ENCODE measurements at regions not wholly inside any gene's neighbourhood (a gene's known extent, or its start where the extent isn't known, plus 50 kb on each side); places are given as distances from the start of the nearest gene placed in this dataset.

GRCh38 chr15:35630532-35630931, 84.6 kb upstream of the DPH6 start:
- 0% methylated on average over 3 of the region's 3 CpGs for WGBS (ENCODE audit: low lambda C conversion rate)
- TF ChIP-seq CEBPB (IDR thresholded peaks at IDR 0.05; ENCODE audit: borderline replicate concordance, low read depth, low read length) (peak; percentile 91), ZNF773 (CRISPR knock-in tag; IDR thresholded peaks at IDR 0.05; ENCODE audit: borderline replicate concordance) (no peak), CEBPG (CRISPR knock-in tag; IDR thresholded peaks at IDR 0.05) (peak; percentile 46; the same call in 1 of the 2 replicates)
- no peak overlapping the region for H3K4me3 ChIP-seq (replicated peaks in 1 of 3; ENCODE audit: insufficient read depth in 1 of 3, low read depth in 2 of 3, low read length in 3 of 3)
- H3K4me1 ChIP-seq (ENCODE audit: insufficient read depth, low read length): no peaks in the 10 kb centered on the region
- H2AFZ ChIP-seq (ENCODE audit: low read length): no peak overlapping the region
- in situ Hi-C loops (cut with HindIII; ENCODE audit: extremely low pct_ligation_motif_present, low pct_unique_long_range_greater_than_20kb): no loop called here
- no peak for FAIRE-seq
- H3K27me3 ChIP-seq (ENCODE audit: control insufficient read depth in 1 of 2, insufficient read depth in 2 of 2, low read length in 2 of 2): no peaks in the 10 kb centered on the region
- DNase-seq (ENCODE audit: low spot score): peak; percentile 1
- H4K20me1 ChIP-seq (ENCODE audit: insufficient read depth, low read length): 0 out of 2 replicates have a peak, but pooled peaks cover 3% of the 10 kb centered on the region
- ChIA-PET POLR2A (no interaction called here), CTCF (ENCODE audit: low intra/inter-chr PET ratio, low total read pairs) (no interaction called here)
- H3K27ac ChIP-seq (ENCODE audit: extremely low read length, insufficient read depth, low read length): no peak overlapping the region
- no peaks in the 10 kb centered on the region for H3K9me3 ChIP-seq (ENCODE audit: low read length)
- no TSS peak for BruUV-seq (replicated peaks)
- H3K36me3 ChIP-seq (replicated peaks in 1 of 2; ENCODE audit: control insufficient read depth in 1 of 2, insufficient read depth in 2 of 2, low read length in 2 of 2): no peaks in the 10 kb centered on the region
- intact Hi-C loops (cut with micrococcal nuclease; ENCODE audit: unreplicated experiment): no loop called here
- no peaks in the 10 kb centered on the region for H3K79me2 ChIP-seq (ENCODE audit: insufficient read depth, low read length)
- ATAC-seq: peak; percentile 68
- H3K9ac ChIP-seq (ENCODE audit: insufficient read depth, low read depth, low read length): no peak overlapping the region
- H3K4me2 ChIP-seq (ENCODE audit: low read depth, low read length): no peak overlapping the region

- Histone ChIP-seq H3K4me1 (ENCODE audit: insufficient read depth, low read length) (no peaks in the 10 kb centered on the region), H3K9me3 (ENCODE audit: low read length) (no peaks in the 10 kb centered on the region), H3K4me3 (replicated peaks in 1 of 3; ENCODE audit: insufficient read depth in 1 of 3, low read depth in 2 of 3, low read length in 3 of 3) (no peak overlapping the region), H3K36me3 (replicated peaks in 1 of 2; ENCODE audit: control insufficient read depth in 1 of 2, insufficient read depth in 2 of 2, low read length in 2 of 2) (no peaks in the 10 kb centered on the region), H3K9ac (ENCODE audit: insufficient read depth, low read depth, low read length) (no peak overlapping the region), H3K79me2 (ENCODE audit: insufficient read depth, low read length) (no peaks in the 10 kb centered on the region), H4K20me1 (ENCODE audit: insufficient read depth, low read length) (0 out of 2 replicates have a peak, but pooled peaks cover 3% of the 10 kb centered on the region), H3K4me2 (ENCODE audit: low read depth, low read length) (no peak overlapping the region), H2AFZ (ENCODE audit: low read length) (no peak overlapping the region), H3K27me3 (ENCODE audit: control insufficient read depth in 1 of 2, insufficient read depth in 2 of 2, low read length in 2 of 2) (no peaks in the 10 kb centered on the region), H3K27ac (ENCODE audit: extremely low read length, insufficient read depth, low read length) (no peak overlapping the region)
- ATAC-seq (no peak), DNase-seq (ENCODE audit: low spot score) (no peak), FAIRE-seq (no peak)
- BruUV-seq (replicated peaks): no TSS peak
- intact Hi-C loops (cut with micrococcal nuclease; ENCODE audit: unreplicated experiment) (no loop called here), in situ Hi-C loops (cut with HindIII; ENCODE audit: extremely low pct_ligation_motif_present, low pct_unique_long_range_greater_than_20kb) (no loop called here)
- ChIA-PET POLR2A (no interaction called here), CTCF (ENCODE audit: low intra/inter-chr PET ratio, low total read pairs) (no interaction called here)
- WGBS (ENCODE audit: low lambda C conversion rate): 15% methylated on average over 3 of the region's 3 CpGs
- TF ChIP-seq ZMAT5 (CRISPR knock-in tag; IDR thresholded peaks at IDR 0.05; ENCODE audit: borderline replicate concordance, low read depth) (no peak), SSRP1 (CRISPR knock-in tag; IDR thresholded peaks at IDR 0.05) (no peak), CREBL2 (CRISPR knock-in tag; IDR thresholded peaks at IDR 0.05; ENCODE audit: borderline replicate concordance) (no peak), HOXA9 (CRISPR knock-in tag; IDR thresholded peaks at IDR 0.05; ENCODE audit: borderline replicate concordance) (no peak), ZNF569 (CRISPR knock-in tag; IDR thresholded peaks at IDR 0.05; ENCODE audit: borderline replicate concordance) (no peak), HOXD1 (CRISPR knock-in tag; IDR thresholded peaks at IDR 0.05) (no peak), MTA1 (CRISPR knock-in tag; IDR thresholded peaks at IDR 0.05; ENCODE audit: borderline replicate concordance) (no peak), ATF4 (CRISPR knock-in tag; IDR thresholded peaks at IDR 0.05) (no peak), TEF (CRISPR knock-in tag; IDR thresholded peaks at IDR 0.05) (no peak), ZNF253 (CRISPR knock-in tag; IDR thresholded peaks at IDR 0.05; ENCODE audit: borderline replicate concordance) (no peak), IKZF4 (CRISPR knock-in tag; IDR thresholded peaks at IDR 0.05; ENCODE audit: borderline replicate concordance, low read depth, not compliant biosample characterization) (no peak), ZBTB46 (CRISPR knock-in tag; IDR thresholded peaks at IDR 0.05; ENCODE audit: borderline replicate concordance) (no peak), EED (CRISPR knock-in tag; IDR thresholded peaks at IDR 0.05) (no peak)
Observed at GRCh38 chr15:35630985-35631384, 85.0 kb upstream of the DPH6 start.

All from HepG2 (cell line).